H9 (cell line): ENCODE measurements at regions not wholly inside any gene's neighbourhood (a gene's known extent, or its start where the extent isn't known, plus 50 kb on each side); places are given as distances from the start of the nearest gene placed in this dataset.

ENCODE experiments used
- DNase-seq: peaks from one replicate; pipeline ENCODE4 v3.0.0-alpha.2; 2017
- H2AFZ ChIP-seq: one replicate; pipeline ENCODE4 v1.6.1; 2013; ENCODE audit warnings: mild to moderate bottlenecking, low read length, control low read depth, moderate library complexity
- H2AK5ac ChIP-seq: 2 replicates; pipeline ENCODE4 v1.6.1; 2013; ENCODE audit warnings: low read length, control low read depth, mixed read lengths; ENCODE audit not compliant: insufficient read length
- H2BK120ac ChIP-seq: one replicate; pipeline ENCODE4 v1.6.1; 2013; ENCODE audit warnings: low read depth, mild to moderate bottlenecking, low read length, control low read depth, inconsistent platforms; ENCODE audit not compliant: poor library complexity, severe bottlenecking
- H2BK12ac ChIP-seq: 2 replicates; pipeline ENCODE4 v1.6.1; 2013; ENCODE audit warnings: low read length, control low read depth, mixed read lengths, low read depth; ENCODE audit not compliant: insufficient read length
- H2BK15ac ChIP-seq: 2 replicates; pipeline ENCODE4 v1.6.1; 2013; ENCODE audit warnings: low read depth, low read length, control low read depth
- H2BK20ac ChIP-seq: one replicate; pipeline ENCODE4 v1.6.1; 2013; ENCODE audit warnings: low read depth, mild to moderate bottlenecking, low read length, control low read depth, inconsistent platforms; ENCODE audit not compliant: poor library complexity, severe bottlenecking
- H2BK5ac ChIP-seq: 2 replicates; pipeline ENCODE4 v1.6.1; 2013; ENCODE audit warnings: low read length, control low read depth, mixed read lengths; ENCODE audit not compliant: insufficient read length
- H3K14ac ChIP-seq: 2 replicates; pipeline ENCODE4 v1.6.1; 2013; ENCODE audit warnings: low read length, control low read depth; ENCODE audit not compliant: insufficient read depth
- H3K18ac ChIP-seq: 2 replicates; pipeline ENCODE4 v1.6.1; 2013; ENCODE audit warnings: low read depth, mild to moderate bottlenecking, mixed read lengths, low read length, control low read depth; ENCODE audit not compliant: insufficient read length
- H3K23ac ChIP-seq: 2 replicates; pipeline ENCODE4 v1.6.1; 2013; ENCODE audit warnings: low read length, control low read depth, mixed read lengths, low read depth; ENCODE audit not compliant: insufficient read length
- H3K23me2 ChIP-seq: 2 replicates; pipeline ENCODE4 v1.6.1; 2013; ENCODE audit warnings: low read depth, mild to moderate bottlenecking, mixed read lengths, low read length, control low read depth; ENCODE audit not compliant: insufficient read length, poor library complexity, severe bottlenecking
- H3K27ac ChIP-seq: 2 replicates; pipeline ENCODE4 v1.5.1; 2013; ENCODE audit warnings: low read length, control low read depth, mixed read lengths, low read depth; ENCODE audit not compliant: insufficient read length
- H3K27me3 ChIP-seq: 2 replicates; pipeline ENCODE4 v1.6.1; 2013; ENCODE audit warnings: low read length, control low read depth, inconsistent platforms; ENCODE audit not compliant: insufficient read depth
- H3K4ac ChIP-seq: 2 replicates; pipeline ENCODE4 v1.6.1; 2013; ENCODE audit warnings: low read depth, mild to moderate bottlenecking, control low read depth, inconsistent platforms, low read length, moderate library complexity
- H3K4me1 ChIP-seq: 2 replicates; pipeline ENCODE4 v1.6.1; 2013; ENCODE audit warnings: low read length, control low read depth, inconsistent platforms; ENCODE audit not compliant: insufficient read depth
- H3K4me2 ChIP-seq: 2 replicates; pipeline ENCODE4 v1.6.1; 2013; ENCODE audit warnings: low read length, control low read depth, mixed read lengths; ENCODE audit not compliant: insufficient read length, insufficient read depth
- H3K56ac ChIP-seq: 2 replicates; pipeline ENCODE4 v1.6.1; 2013; ENCODE audit warnings: low read depth, mild to moderate bottlenecking, mixed read lengths, low read length, control low read depth; ENCODE audit not compliant: insufficient read length
- H3K79me1 ChIP-seq: 2 replicates; pipeline ENCODE4 v1.6.1; 2013; ENCODE audit warnings: low read depth, mild to moderate bottlenecking, moderate library complexity, low read length, control low read depth, inconsistent platforms; ENCODE audit not compliant: insufficient read depth, poor library complexity, severe bottlenecking
- H3K79me2 ChIP-seq: 2 replicates; pipeline ENCODE4 v1.6.1; 2013; ENCODE audit warnings: low read length, control low read depth, inconsistent platforms; ENCODE audit not compliant: insufficient read depth
- H3K9ac ChIP-seq: 2 replicates; pipeline ENCODE4 v1.6.1; 2013; ENCODE audit warnings: low read length, control low read depth, mixed read lengths; ENCODE audit not compliant: insufficient read length; ENCODE audit errors: extremely low read depth
- H3K9me3 ChIP-seq: one replicate; pipeline ENCODE4 v1.6.1; 2013; ENCODE audit warnings: low read depth, low read length, inconsistent platforms; ENCODE audit not compliant: control insufficient read depth
- H3T11ph ChIP-seq: one replicate; pipeline ENCODE4 v1.6.1; 2013; ENCODE audit warnings: mild to moderate bottlenecking, low read length, control low read depth, inconsistent platforms
- H4K20me1 ChIP-seq: one replicate; pipeline ENCODE4 v1.6.1; 2013; ENCODE audit not compliant: control insufficient read depth, insufficient read length, insufficient read depth
- H4K5ac ChIP-seq: 2 replicates; pipeline ENCODE4 v1.6.1; 2013; ENCODE audit warnings: low read depth, mild to moderate bottlenecking, mixed read lengths, low read length, control low read depth; ENCODE audit not compliant: insufficient read length
- H4K8ac ChIP-seq: replicated peaks from 2 replicates; pipeline ENCODE4 v1.6.1; 2013; ENCODE audit warnings: low read length, control low read depth, mixed read lengths, low read depth; ENCODE audit not compliant: insufficient read length
- H4K91ac ChIP-seq: 2 replicates; pipeline ENCODE4 v1.6.1; 2013; ENCODE audit warnings: low read depth, mild to moderate bottlenecking, moderate library complexity, mixed read lengths, low read length, control low read depth; ENCODE audit not compliant: insufficient read length
- H3K27ac Mint-ChIP-seq, 3 experiments: 2 replicates in 2 of 3; 3 replicates in 1 of 3; pipeline ENCODE4 v1.8.0; 2020 to 2021; ENCODE audit warnings: mixed read lengths in 3 of 3, mild to moderate bottlenecking in 1 of 3, moderate library complexity in 1 of 3
- H3K27me3 Mint-ChIP-seq: 2 replicates; pipeline ENCODE4 v1.8.0; 2021; ENCODE audit warnings: low read depth, mild to moderate bottlenecking, moderate library complexity, mixed read lengths
- H3K36me3 Mint-ChIP-seq, 3 experiments: 2 replicates in 2 of 3; 3 replicates in 1 of 3; pipeline ENCODE4 v1.8.0; 2020 to 2021; ENCODE audit warnings: low read depth in 3 of 3, mixed read lengths in 3 of 3; ENCODE audit not compliant: insufficient read depth in 1 of 3
- H3K4me1 Mint-ChIP-seq, 2 experiments: 2 replicates each; pipeline ENCODE4 v1.8.0; 2020; ENCODE audit warnings: mixed read lengths in 2 of 2
- H3K4me3 Mint-ChIP-seq, 2 experiments: 2 replicates in 1 of 2; 3 replicates in 1 of 2; pipeline ENCODE4 v1.8.0; 2020 to 2021; ENCODE audit warnings: mild to moderate bottlenecking in 2 of 2, mixed read lengths in 2 of 2, moderate library complexity in 1 of 2
- H3K9me3 Mint-ChIP-seq, 2 experiments: 2 replicates in 1 of 2; 3 replicates in 1 of 2; pipeline ENCODE4 v1.8.0; 2020; ENCODE audit warnings: mild to moderate bottlenecking in 2 of 2, mixed read lengths in 2 of 2, moderate library complexity in 1 of 2
- CTCF ChIP-seq: fragments of 200-600 bp; sonication (generic); conservative IDR thresholded peaks from 3 replicates; pipeline ENCODE4 v1.8.0; 2021; ENCODE audit warnings: antibody characterized with exemption, mild to moderate bottlenecking
- WGBS: extraction: QIAGEN DNeasy Blood & Tissue Kit; methylation state at CpG from one replicate; pipeline ENCODE4 v1.1.7; 2013; ENCODE audit warnings: missing lambda C conversion rate, low lambda C conversion rate, mixed read lengths; ENCODE audit not compliant: insufficient read length; ENCODE audit errors: extremely low coverage; 5-methylcytosine and 5-hydroxymethylcytosine counted together

GRCh38 chr17:27386206-27387075 lies 69.8 kb upstream of the KSR1 start:
- no peak overlapping the region; the same call in 1 of the 2 replicates for H3K14ac ChIP-seq
- no peak overlapping the region for H2BK5ac ChIP-seq
- no peak overlapping the region for H3K56ac ChIP-seq
- H3K79me1 ChIP-seq = no peaks in the 10 kb centered on the region
- no peak overlapping the region for H3K23ac ChIP-seq
- no peak overlapping the region for H2AK5ac ChIP-seq
- no peak for DNase-seq
- Mint-ChIP-seq H3K4me3 (no peak overlapping the region), H3K27me3 (no peaks in the 10 kb centered on the region; the same call in 1 of the 2 replicates), H3K9me3 (peaks cover 0 to 3% of the 10 kb centered on the region in 2 experiments; a peak in 2 of 5 replicates), H3K27ac (no peak overlapping the region; a peak in 1 of 7 replicates), H3K36me3 (no peaks in the 10 kb centered on the region), H3K4me1 (peaks cover 0 to 2% of the 10 kb centered on the region in 2 experiments; a peak in 1 of 4 replicates)
- H3K27ac ChIP-seq = no peak overlapping the region
- no peaks in the 10 kb centered on the region for H3K23me2 ChIP-seq
- no CpG with 5 or more reads among the region's 12 CpGs for WGBS
- no peaks in the 10 kb centered on the region for H3K79me2 ChIP-seq
- H2AFZ ChIP-seq = no peak overlapping the region
- no peak overlapping the region for H3K4me2 ChIP-seq
- H4K20me1 ChIP-seq = no peaks in the 10 kb centered on the region
- H3K18ac ChIP-seq = no peak overlapping the region
- H3K4me1 ChIP-seq = no peaks in the 10 kb centered on the region
- no peak overlapping the region for H3K4ac ChIP-seq
- no peaks in the 10 kb centered on the region for H3K9me3 ChIP-seq
- H2BK120ac ChIP-seq = no peak overlapping the region
- no peak overlapping the region for H3T11ph ChIP-seq
- H2BK20ac ChIP-seq = no peak overlapping the region
- no peak overlapping the region for H2BK12ac ChIP-seq
- H3K9ac ChIP-seq = no peak overlapping the region
- H2BK15ac ChIP-seq = no peak overlapping the region
- H4K5ac ChIP-seq = no peak overlapping the region
- no peak overlapping the region for H4K8ac ChIP-seq
- no peak for TF ChIP-seq CTCF
- no peak overlapping the region for H4K91ac ChIP-seq
- H3K27me3 ChIP-seq = no peaks in the 10 kb centered on the region
